HEK293 (cell line): ENCODE measurements at regions not wholly inside any gene's neighbourhood (a gene's known extent, or its start where the extent isn't known, plus 50 kb on each side); places are given as distances from the start of the nearest gene placed in this dataset.

Source experiments
- CTCF ChIP-seq: fragments of 450-650 bp; formaldehyde crosslinking; IDR thresholded peaks from 2 replicates; pipeline ENCODE4 v1.5.1; 2016; ENCODE audit warnings: missing biosample characterization, missing genetic modification characterization
- HOXA7 ChIP-seq: sonication (generic); formaldehyde crosslinking; IDR thresholded peaks from 2 replicates; pipeline ENCODE4 v1.8.1; 2022; ENCODE audit warnings: missing genetic modification reagents, borderline replicate concordance
- KLF16 ChIP-seq: fragments of 450-650 bp; formaldehyde crosslinking; IDR thresholded peaks from 2 replicates; pipeline ENCODE4 v1.5.1; 2017; ENCODE audit warnings: missing biosample characterization, missing genetic modification characterization
- OVOL3 ChIP-seq: fragments of 450-650 bp; formaldehyde crosslinking; IDR thresholded peaks from 2 replicates; pipeline ENCODE4 v1.5.1; 2016; ENCODE audit warnings: missing biosample characterization, missing genetic modification characterization
- TRIM28 ChIP-seq: IDR thresholded peaks from 2 replicates; pipeline ENCODE4 v1.6.1; 2011; ENCODE audit warnings: low read length, control low read depth, borderline replicate concordance
- YY1 ChIP-seq: fragments of 450-650 bp; formaldehyde crosslinking; IDR thresholded peaks from 2 replicates; pipeline ENCODE4 v1.5.1; 2018; ENCODE audit warnings: missing biosample characterization, missing genetic modification characterization
- ZBTB21 ChIP-seq: fragments of 450-650 bp; formaldehyde crosslinking; IDR thresholded peaks from 2 replicates; pipeline ENCODE4 v1.5.1; 2017; ENCODE audit warnings: missing biosample characterization, missing genetic modification characterization
- ZNF138 ChIP-seq: fragments of 450-650 bp; formaldehyde crosslinking; IDR thresholded peaks from 2 replicates; pipeline ENCODE4 v1.5.1; 2016; ENCODE audit warnings: missing biosample characterization, missing genetic modification characterization, borderline replicate concordance
- ZNF184 ChIP-seq: fragments of 450-650 bp; IDR thresholded peaks from 2 replicates; pipeline ENCODE4 v1.5.1; 2018; ENCODE audit warnings: missing biosample characterization, mild to moderate bottlenecking, missing genetic modification characterization
- ZNF274 ChIP-seq, 2 experiments: fragments of 200-500 bp in 1 of 2; fragments of 450-650 bp in 1 of 2; sonication (Bioruptor generic) in 1 of 2; formaldehyde crosslinking in 1 of 2; IDR thresholded peaks; 2 replicates each; pipeline versions ENCODE4 v1.5.1 to v1.6.1; 2014 to 2016; ENCODE audit warnings: borderline replicate concordance in 1 of 2, inconsistent platforms in 1 of 2, low read length in 1 of 2, missing biosample characterization in 1 of 2, missing genetic modification characterization in 1 of 2
- ZNF350 ChIP-seq: fragments of 450-650 bp; formaldehyde crosslinking; IDR thresholded peaks from 2 replicates; pipeline ENCODE4 v1.5.0; 2017; ENCODE audit warnings: missing biosample characterization, mild to moderate bottlenecking, missing genetic modification characterization
- ZNF416 ChIP-seq: fragments of 450-650 bp; formaldehyde crosslinking; IDR thresholded peaks from 2 replicates; pipeline ENCODE4 v1.5.1; 2016; ENCODE audit warnings: missing biosample characterization, missing genetic modification characterization
- ZNF423 ChIP-seq: fragments of 450-650 bp; formaldehyde crosslinking; IDR thresholded peaks from 2 replicates; pipeline ENCODE4 v1.5.1; 2016; ENCODE audit warnings: missing biosample characterization, missing genetic modification characterization
- ZNF548 ChIP-seq: fragments of 450-650 bp; formaldehyde crosslinking; IDR thresholded peaks from 2 replicates; pipeline ENCODE4 v1.5.1; 2016; ENCODE audit warnings: missing biosample characterization, missing genetic modification characterization

DNA sequence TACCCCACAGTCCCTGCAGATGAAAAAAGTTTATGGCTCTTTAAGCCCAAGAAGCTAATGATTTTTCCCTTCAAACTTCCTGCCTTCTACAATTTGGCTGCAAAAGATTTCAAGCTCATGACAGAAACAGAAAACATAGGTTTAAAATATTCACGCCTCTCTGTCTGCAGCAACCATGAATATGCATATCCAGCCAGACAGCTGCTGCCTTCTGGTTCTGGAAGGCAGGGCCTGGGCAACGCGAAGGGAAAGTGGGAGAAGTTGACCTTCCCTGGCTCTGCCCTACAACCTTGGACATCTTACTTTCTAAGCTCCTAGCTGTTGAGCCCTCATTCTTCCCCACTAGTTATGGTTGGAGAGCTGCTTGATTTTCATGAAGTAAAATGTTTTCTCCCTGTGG lies 64.8 kb upstream of the CLINT1 start:
- TF ChIP-seq ZNF184 (tag by site-specific recombination) (no peak), ZNF350 (no peak), ZNF423 (tag by site-specific recombination) (no peak), CTCF (tag by site-specific recombination) (no peak), ZBTB21 (tag by site-specific recombination) (no peak), ZNF548 (no peak), TRIM28 (no peak), OVOL3 (tag by site-specific recombination) (no peak), YY1 (no peak), KLF16 (tag by site-specific recombination) (no peak), ZNF416 (tag by site-specific recombination) (no peak), ZNF138 (tag by site-specific recombination) (no peak), ZNF274 (IDR thresholded peaks at IDR 0.05; ENCODE audit: low read length) (no peak), ZNF274 (tag by site-specific recombination; IDR thresholded peaks at IDR 0.05; ENCODE audit: borderline replicate concordance) (no peak), HOXA7 (no peak)
